H1 (cell line): ENCODE measurements at regions not wholly inside any gene's neighbourhood (a gene's known extent, or its start where the extent isn't known, plus 50 kb on each side); places are given as distances from the start of the nearest gene placed in this dataset.

ENCODE experiments used
- CTCF ChIA-PET: fragments of 300-600 bp; sonication (Branson Sonifier 250); formaldehyde crosslinking; loops from one replicate; lab custom pipeline; 2021; ENCODE audit not compliant: partially characterized antibody; lab: Charles Lee
- POLR2A ChIA-PET: fragments of 300-600 bp; sonication (Branson Sonifier 250); formaldehyde crosslinking; loops from one replicate; lab custom pipeline; 2021; ENCODE audit warnings: inconsistent platforms; ENCODE audit not compliant: partially characterized antibody; lab: Charles Lee
- DNase-seq, 2 experiments: peaks; one replicate each; pipeline versions ENCODE4 v3.0.0 to v3.0.0-alpha.2; 2010 to 2022; ENCODE audit warnings: low spot score in 2 of 2, low read depth in 1 of 2, mixed read lengths in 1 of 2
- FAIRE-seq: peaks from 2 replicates; lab custom pipeline; 2011; peaks lifted over from hg19 to GRCh38; lab: Jason Lieb, UNC
- H2AFZ ChIP-seq: 2 replicates; pipeline ENCODE4 v1.8.1; 2012; ENCODE audit warnings: low read length, inconsistent platforms
- H2AK5ac ChIP-seq: 2 replicates; pipeline ENCODE4 v1.6.1; 2013; ENCODE audit warnings: low read depth, low read length
- H2BK120ac ChIP-seq: replicated peaks from 2 replicates; pipeline ENCODE3; 2013; ENCODE audit warnings: low read depth, low read length, inconsistent platforms
- H2BK12ac ChIP-seq: 2 replicates; pipeline ENCODE4 v1.6.1; 2013; ENCODE audit warnings: low read depth, low read length
- H2BK15ac ChIP-seq: 2 replicates; pipeline ENCODE4 v1.6.1; 2013; ENCODE audit warnings: low read length
- H2BK20ac ChIP-seq: 2 replicates; pipeline ENCODE4 v1.6.1; 2013; ENCODE audit warnings: low read length
- H2BK5ac ChIP-seq: 2 replicates; pipeline ENCODE4 v1.6.1; 2013; ENCODE audit warnings: low read depth, low read length
- H3K14ac ChIP-seq: 2 replicates; pipeline ENCODE4 v1.6.1; 2013; ENCODE audit warnings: inconsistent platforms; ENCODE audit not compliant: insufficient read length
- H3K18ac ChIP-seq: 2 replicates; pipeline ENCODE4 v1.6.1; 2013; ENCODE audit warnings: low read length; ENCODE audit errors: extremely low read depth
- H3K23ac ChIP-seq: 2 replicates; pipeline ENCODE4 v1.6.1; 2013; ENCODE audit warnings: inconsistent platforms; ENCODE audit not compliant: insufficient read length
- H3K23me2 ChIP-seq: 2 replicates; pipeline ENCODE4 v1.6.1; 2013; ENCODE audit warnings: low read depth, low read length
- H3K27ac ChIP-seq: 2 replicates; pipeline ENCODE4 v1.6.1; 2011; ENCODE audit warnings: low read depth, low read length, inconsistent platforms
- H3K27me3 ChIP-seq, 4 experiments: replicated peaks in 1 of 4; 1 replicate in 1 of 4; 2 replicates in 3 of 4; pipeline versions ENCODE4 v1.6.1 to v1.8.1; 2011 to 2013; ENCODE audit warnings: low read length in 3 of 4, mild to moderate bottlenecking in 3 of 4, inconsistent platforms in 2 of 4, mixed read lengths in 2 of 4, moderate library complexity in 1 of 4; ENCODE audit not compliant: control insufficient read depth in 3 of 4, insufficient read depth in 3 of 4; ENCODE audit errors: extremely low read depth in 1 of 4
- H3K36me3 ChIP-seq, 4 experiments: 2 replicates each; pipeline versions ENCODE4 v1.6.1 to v1.8.1; 2011 to 2013; ENCODE audit warnings: mild to moderate bottlenecking in 4 of 4, low read length in 3 of 4, moderate library complexity in 2 of 4, control low read depth in 1 of 4, inconsistent platforms in 1 of 4; ENCODE audit not compliant: insufficient read depth in 4 of 4, control insufficient read depth in 2 of 4
- H3K4ac ChIP-seq: replicated peaks from 2 replicates; pipeline ENCODE3; 2013; ENCODE audit warnings: low read length, low read depth, mixed read lengths, inconsistent platforms; ENCODE audit not compliant: insufficient read length
- H3K4me1 ChIP-seq, 4 experiments: replicated peaks in 1 of 4; 1 replicate in 1 of 4; 2 replicates in 3 of 4; pipeline versions ENCODE4 v1.6.1 to v1.8.1; 2011 to 2013; ENCODE audit warnings: low read length in 3 of 4, inconsistent platforms in 2 of 4, mixed read lengths in 1 of 4; ENCODE audit not compliant: insufficient read depth in 4 of 4, control insufficient read depth in 3 of 4
- H3K4me2 ChIP-seq, 2 experiments: 2 replicates each; pipeline versions ENCODE4 v1.6.1 to v1.8.1; 2011 to 2013; ENCODE audit warnings: low read depth in 2 of 2, low read length in 2 of 2, control low read depth in 1 of 2, inconsistent platforms in 1 of 2, mild to moderate bottlenecking in 1 of 2; ENCODE audit not compliant: insufficient read depth in 1 of 2
- H3K4me3 ChIP-seq, 4 experiments: fragments of 200-600, 300-600 bp in 1 of 4; sonication (generic), shearing (Covaris generic), sonication (Bioruptor Twin) in 1 of 4; 2 replicates each; pipeline versions ENCODE4 v1.5.1 to v1.8.1; 2011 to 2016; ENCODE audit warnings: low read length in 4 of 4, low read depth in 3 of 4, control low read depth in 2 of 4, inconsistent platforms in 2 of 4, mild to moderate bottlenecking in 2 of 4, mixed read lengths in 1 of 4, moderate library complexity in 1 of 4; ENCODE audit not compliant: insufficient read depth in 2 of 4; ENCODE audit errors: extremely low read depth in 1 of 4
- H3K56ac ChIP-seq: replicated peaks from 2 replicates; pipeline ENCODE3; 2013; ENCODE audit warnings: low read depth, mild to moderate bottlenecking, mixed read lengths, low read length, inconsistent platforms; ENCODE audit not compliant: insufficient read length
- H3K79me1 ChIP-seq: 2 replicates; pipeline ENCODE4 v1.6.1; 2013; ENCODE audit warnings: low read depth, low read length, control low read depth
- H3K79me2 ChIP-seq, 2 experiments: 2 replicates each; pipeline versions ENCODE4 v1.6.1 to v1.8.1; 2012 to 2013; ENCODE audit warnings: low read length in 2 of 2, mild to moderate bottlenecking in 2 of 2, inconsistent platforms in 1 of 2; ENCODE audit not compliant: insufficient read depth in 2 of 2, control insufficient read depth in 1 of 2
- H3K9ac ChIP-seq, 4 experiments: replicated peaks in 1 of 4; 1 replicate in 1 of 4; 2 replicates in 3 of 4; pipeline versions ENCODE4 v1.6.1 to v1.8.1; 2011 to 2013; ENCODE audit warnings: low read depth in 3 of 4, low read length in 3 of 4, control low read depth in 2 of 4, mild to moderate bottlenecking in 2 of 4, moderate library complexity in 2 of 4, inconsistent platforms in 1 of 4; ENCODE audit errors: extremely low read depth in 1 of 4
- H3K9me3 ChIP-seq, 2 experiments: 2 replicates each; pipeline versions ENCODE4 v1.6.1 to v1.8.1; 2012 to 2013; ENCODE audit warnings: mild to moderate bottlenecking in 2 of 2, moderate library complexity in 2 of 2, control low read depth in 1 of 2, inconsistent platforms in 1 of 2, low read depth in 1 of 2, low read length in 1 of 2, mixed read lengths in 1 of 2; ENCODE audit not compliant: insufficient read depth in 2 of 2
- H4K20me1 ChIP-seq, 2 experiments: replicated peaks in 1 of 2; 2 replicates each; pipeline versions ENCODE3 to v1.8.1; 2011 to 2013; ENCODE audit warnings: inconsistent platforms in 2 of 2, low read length in 2 of 2, mild to moderate bottlenecking in 1 of 2; ENCODE audit not compliant: insufficient read depth in 2 of 2, control insufficient read depth in 1 of 2
- H4K5ac ChIP-seq: 2 replicates; pipeline ENCODE4 v1.6.1; 2013; ENCODE audit warnings: low read length, low read depth, mixed read lengths, inconsistent platforms; ENCODE audit not compliant: insufficient read length
- H4K8ac ChIP-seq: 2 replicates; pipeline ENCODE4 v1.8.0; 2013; ENCODE audit warnings: mild to moderate bottlenecking, moderate library complexity, low read length, inconsistent platforms; ENCODE audit not compliant: insufficient read depth; ENCODE audit errors: extremely low read depth
- H4K91ac ChIP-seq: replicated peaks from 2 replicates; pipeline ENCODE3; 2013; ENCODE audit warnings: low read length, mixed read lengths, inconsistent platforms; ENCODE audit not compliant: insufficient read length
- ASH2L ChIP-seq: fragments of 200-600, 300-600 bp; sonication (generic); IDR thresholded peaks from one replicate; pipeline ENCODE4 v1.7.1; 2017; ENCODE audit warnings: low read length
- BCL11A ChIP-seq, 2 experiments: IDR thresholded peaks; one replicate each; pipeline ENCODE4 v1.6.1; 2011; ENCODE audit warnings: low read depth in 2 of 2, low read length in 2 of 2, mild to moderate bottlenecking in 2 of 2
- CHD2 ChIP-seq: IDR thresholded peaks from 2 replicates; pipeline ENCODE4 v1.6.1; 2012; ENCODE audit warnings: low read length, improper control_type of control experiment
- CTBP2 ChIP-seq: IDR thresholded peaks from 2 replicates; pipeline ENCODE4 v1.7.0; 2011; ENCODE audit warnings: borderline replicate concordance, mild to moderate bottlenecking, moderate library complexity, mixed read lengths, low read length; ENCODE audit not compliant: insufficient read depth, insufficient read length
- MAFK ChIP-seq: IDR thresholded peaks from 2 replicates; pipeline ENCODE4 v1.6.1; 2012; ENCODE audit warnings: low read depth, mild to moderate bottlenecking, improper control_type of control experiment, low read length
- MAX ChIP-seq: IDR thresholded peaks from 2 replicates; pipeline ENCODE4 v1.6.1; 2012; ENCODE audit warnings: inconsistent platforms
- PHF8 ChIP-seq: fragments of 200-600 bp; sonication (generic); conservative IDR thresholded peaks from 2 replicates; pipeline ENCODE4 v1.7.1; 2012; ENCODE audit warnings: low read depth, mild to moderate bottlenecking, inconsistent platforms, low read length, moderate library complexity
- RNF2 ChIP-seq: fragments of 200-900, 300-1000 bp; sonication (generic); IDR thresholded peaks from 2 replicates; pipeline ENCODE4 v1.7.1; 2016; ENCODE audit warnings: borderline replicate concordance, low read depth, mild to moderate bottlenecking, antibody characterized with exemption, low read length; ENCODE audit not compliant: poor library complexity, severe bottlenecking; ENCODE audit errors: missing control alignments
- SP4 ChIP-seq: IDR thresholded peaks from 2 replicates; pipeline ENCODE4 v1.6.1; 2012; ENCODE audit warnings: low read length, inconsistent platforms
- SRF ChIP-seq: IDR thresholded peaks from 2 replicates; pipeline ENCODE4 v1.6.1; 2011; ENCODE audit warnings: mild to moderate bottlenecking, low read depth, low read length, moderate library complexity
- SUZ12 ChIP-seq: fragments of 200-600 bp; sonication (generic); IDR thresholded peaks from 2 replicates; pipeline ENCODE4 v1.6.1; 2012; ENCODE audit warnings: mild to moderate bottlenecking, inconsistent platforms, low read length, moderate library complexity, mixed read lengths
- WGBS, 2 experiments: shearing (Covaris generic) in 1 of 2; methylation state at CpG; one replicate each; pipeline versions ENCODE4 v1.1.6 to v1.1.7; 2013 to 2015; ENCODE audit warnings: low lambda C conversion rate in 2 of 2, mixed read lengths in 2 of 2, inconsistent platforms in 1 of 2, low coverage in 1 of 2, missing lambda C conversion rate in 1 of 2; ENCODE audit not compliant: insufficient replicate concordance in 2 of 2, insufficient coverage in 1 of 2, insufficient read length in 1 of 2; ENCODE audit errors: extremely low coverage in 1 of 2, missing lambda C conversion rate in 1 of 2; 5-methylcytosine and 5-hydroxymethylcytosine counted together

- no peak for DNase-seq
- Histone ChIP-seq H4K8ac (no peak overlapping the region), H3K23ac (no peak overlapping the region), H2BK120ac (no peak overlapping the region), H3K9ac (no peak overlapping the region), H3K23me2 (no peaks in the 10 kb centered on the region), H2AK5ac (no peak overlapping the region), H4K20me1 (no peaks in the 10 kb centered on the region), H2BK15ac (no peak overlapping the region), H3K27me3 (no peaks in the 10 kb centered on the region), H3K4me3 (no peak overlapping the region), H3K27ac (no peak overlapping the region), H3K4me2 (no peak overlapping the region), H4K91ac (no peak overlapping the region), H3K4ac (no peak overlapping the region), H2BK5ac (no peak overlapping the region), H3K79me2 (no peaks in the 10 kb centered on the region), H2BK20ac (no peak overlapping the region), H3K4me1 (peaks cover 0 to 2% (median 0%) of the 10 kb centered on the region in 4 experiments; a peak in 1 of 7 replicates), H4K5ac (no peak overlapping the region), H3K79me1 (no peaks in the 10 kb centered on the region), H3K9me3 (no peaks in the 10 kb centered on the region), H3K56ac (no peak overlapping the region), H3K36me3 (no peaks in the 10 kb centered on the region), H3K14ac (no peak overlapping the region), H2AFZ (0 out of 2 replicates have a peak overlapping the region, but pooled peaks have one; percentile 24), H2BK12ac (no peak overlapping the region), H3K18ac (no peak overlapping the region)
- CTCF ChIA-PET = no interaction called here
- TF ChIP-seq SUZ12 (no peak), MAFK (no peak), BCL11A (IDR thresholded peaks at IDR 0.05; ENCODE audit: low read depth in 2 of 2, low read length in 2 of 2) (no peak), PHF8 (no peak), SRF (no peak), CTBP2 (no peak), RNF2 (no peak), MAX (no peak), ASH2L (no peak), SP4 (no peak), CHD2 (no peak)
- no peak for FAIRE-seq
- POLR2A ChIA-PET = no interaction called here
- 73% methylated on average over 5 of the region's 5 CpGs; no CpG with 5 or more reads in 1 of the 2 experiments for WGBS, 2 experiments
Observed at GRCh38 chr5:67971971-67972821, 243.4 kb upstream of the PIK3R1 start.
